Keratinocyte (primary cell): ENCODE measurements at regions not wholly inside any gene's neighbourhood (a gene's known extent, or its start where the extent isn't known, plus 50 kb on each side); places are given as distances from the start of the nearest gene placed in this dataset.

Experiments
- EZH2 ChIP-seq: IDR thresholded peaks from one replicate; pipeline ENCODE4 v1.6.1; 2012; ENCODE audit warnings: inconsistent platforms, mild to moderate bottlenecking, low read length, moderate library complexity
- TF ChIP-seq, protein P1 (sequence below), 3 experiments: IDR thresholded peaks in 1 of 3; conservative IDR thresholded peaks in 1 of 3; optimal IDR thresholded peaks in 1 of 3; 2 replicates in 2 of 3; 3 replicates in 1 of 3; pipeline versions ENCODE3 to v1.5.1; 2011; ENCODE audit warnings: low read length in 3 of 3, mild to moderate bottlenecking in 3 of 3, moderate library complexity in 2 of 3, control low read depth in 1 of 3, inconsistent platforms in 1 of 3; ENCODE audit not compliant: insufficient read depth in 2 of 3; ENCODE audit errors: extremely low read depth in 1 of 3

DNA sequence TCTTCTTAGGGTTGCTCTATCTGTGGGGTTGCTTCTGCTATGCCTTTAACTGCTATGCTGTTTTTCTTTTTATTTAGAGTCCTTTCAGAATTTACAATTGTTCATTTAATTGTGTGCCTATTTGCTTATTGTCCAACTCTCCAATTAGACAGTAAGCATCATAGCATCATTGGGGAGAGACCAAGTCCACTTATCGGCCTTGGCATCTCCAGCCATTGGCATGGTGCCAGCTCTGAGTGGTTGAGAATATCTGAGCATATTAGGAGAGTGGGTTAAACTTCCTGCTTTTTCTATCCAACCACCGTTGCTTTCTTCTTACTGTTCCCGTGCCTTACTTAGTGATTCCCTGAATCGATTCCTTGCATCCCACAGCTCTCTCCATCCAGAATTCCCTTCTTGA is 535.0 kb downstream of the AJAP1 start:
- TF ChIP-seq, protein P1, sequence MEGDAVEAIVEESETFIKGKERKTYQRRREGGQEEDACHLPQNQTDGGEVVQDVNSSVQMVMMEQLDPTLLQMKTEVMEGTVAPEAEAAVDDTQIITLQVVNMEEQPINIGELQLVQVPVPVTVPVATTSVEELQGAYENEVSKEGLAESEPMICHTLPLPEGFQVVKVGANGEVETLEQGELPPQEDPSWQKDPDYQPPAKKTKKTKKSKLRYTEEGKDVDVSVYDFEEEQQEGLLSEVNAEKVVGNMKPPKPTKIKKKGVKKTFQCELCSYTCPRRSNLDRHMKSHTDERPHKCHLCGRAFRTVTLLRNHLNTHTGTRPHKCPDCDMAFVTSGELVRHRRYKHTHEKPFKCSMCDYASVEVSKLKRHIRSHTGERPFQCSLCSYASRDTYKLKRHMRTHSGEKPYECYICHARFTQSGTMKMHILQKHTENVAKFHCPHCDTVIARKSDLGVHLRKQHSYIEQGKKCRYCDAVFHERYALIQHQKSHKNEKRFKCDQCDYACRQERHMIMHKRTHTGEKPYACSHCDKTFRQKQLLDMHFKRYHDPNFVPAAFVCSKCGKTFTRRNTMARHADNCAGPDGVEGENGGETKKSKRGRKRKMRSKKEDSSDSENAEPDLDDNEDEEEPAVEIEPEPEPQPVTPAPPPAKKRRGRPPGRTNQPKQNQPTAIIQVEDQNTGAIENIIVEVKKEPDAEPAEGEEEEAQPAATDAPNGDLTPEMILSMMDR (optimal IDR thresholded peaks at IDR 0.05 in 1 of 3, IDR thresholded peaks at IDR 0.05 in 1 of 3, conservative IDR thresholded peaks at IDR 0.05 in 1 of 3; ENCODE audit: extremely low read depth in 1 of 3, insufficient read depth in 2 of 3, low read length in 3 of 3): no peak
- no peak for TF ChIP-seq EZH2
